Endothelial cell of umbilical vein (primary cell): ENCODE measurements at regions not wholly inside any gene's neighbourhood (a gene's known extent, or its start where the extent isn't known, plus 50 kb on each side); places are given as distances from the start of the nearest gene placed in this dataset.

Source experiments
- BruUV-seq: library from RNA; stranded (reverse); fragments of 400-500 nt; replicated peaks from 2 replicates; lab custom pipeline; 2021; lab: Mats Ljungman, UMichigan
- CTCF ChIA-PET: fragments of 300-600, 350-600 bp; sonication (Branson Sonifier 250); formaldehyde crosslinking; loops from one replicate; lab custom pipeline; 2021; ENCODE audit warnings: antibody characterized with exemption, inconsistent platforms; lab: Charles Lee
- POLR2A ChIA-PET: fragments of 300-600, 350-600 bp; sonication (Branson Sonifier 250); formaldehyde crosslinking; loops from one replicate; lab custom pipeline; 2021; ENCODE audit warnings: antibody characterized with exemption, inconsistent platforms; lab: Charles Lee
- DNase-seq: peaks from one replicate; pipeline ENCODE4 v3.0.0-alpha.2; 2011; ENCODE audit warnings: low read depth, low spot score
- FAIRE-seq: peaks from 2 replicates; lab custom pipeline; 2011; peaks lifted over from hg19 to GRCh38; lab: Jason Lieb, UNC
- H2AFZ ChIP-seq: 2 replicates; pipeline ENCODE4 v1.6.0; 2012; ENCODE audit warnings: low read depth, low read length, control low read depth, inconsistent platforms
- H3K27ac ChIP-seq: 2 replicates; pipeline ENCODE4 v1.5.1; 2011; ENCODE audit warnings: low read depth, mild to moderate bottlenecking, control low read depth, low read length, moderate library complexity; ENCODE audit not compliant: insufficient read depth
- H3K27me3 ChIP-seq, 2 experiments: 2 replicates each; pipeline versions ENCODE4 v1.6.0 to v1.6.1; 2011; ENCODE audit warnings: low read length in 2 of 2, mixed read lengths in 1 of 2; ENCODE audit not compliant: control insufficient read depth in 2 of 2, insufficient read depth in 2 of 2
- H3K36me3 ChIP-seq, 2 experiments: 2 replicates in 1 of 2; 3 replicates in 1 of 2; pipeline ENCODE4 v1.5.1; 2011; ENCODE audit warnings: low read length in 2 of 2, mild to moderate bottlenecking in 1 of 2, moderate library complexity in 1 of 2; ENCODE audit not compliant: control insufficient read depth in 2 of 2, insufficient read depth in 2 of 2; ENCODE audit errors: extremely low read depth in 1 of 2
- H3K4me1 ChIP-seq: 3 replicates; pipeline ENCODE4 v1.5.1; 2011; ENCODE audit warnings: mild to moderate bottlenecking, low read length; ENCODE audit not compliant: control insufficient read depth, insufficient read depth; ENCODE audit errors: extremely low read depth
- H3K4me2 ChIP-seq: 2 replicates; pipeline ENCODE4 v1.6.1; 2011; ENCODE audit warnings: low read length, control low read depth, mixed read lengths; ENCODE audit not compliant: insufficient read depth
- H3K4me3 ChIP-seq, 3 experiments: fragments of 200-600 bp in 1 of 3; sonication (generic), shearing (Covaris generic) in 1 of 3; replicated peaks in 1 of 3; 2 replicates each; pipeline ENCODE4 v1.5.1; 2011 to 2016; ENCODE audit warnings: control low read depth in 3 of 3, low read length in 3 of 3, mild to moderate bottlenecking in 2 of 3, inconsistent platforms in 1 of 3, low read depth in 1 of 3, moderate library complexity in 1 of 3; ENCODE audit not compliant: insufficient read depth in 1 of 3
- H3K79me2 ChIP-seq: 2 replicates; pipeline ENCODE4 v1.6.0; 2012; ENCODE audit warnings: low read length, inconsistent platforms; ENCODE audit not compliant: control insufficient read depth, insufficient read depth
- H3K9ac ChIP-seq: replicated peaks from 2 replicates; pipeline ENCODE3; 2011; ENCODE audit warnings: low read length, control low read depth; ENCODE audit not compliant: insufficient read depth; ENCODE audit errors: extremely low read depth
- H3K9me1 ChIP-seq: replicated peaks from 3 replicates; pipeline ENCODE4 v1.6.0; 2011; ENCODE audit warnings: mild to moderate bottlenecking, low read length; ENCODE audit not compliant: control insufficient read depth, insufficient read depth; ENCODE audit errors: extremely low read depth
- H3K9me3 ChIP-seq: replicated peaks from 2 replicates; pipeline ENCODE4 v1.5.1; 2012; ENCODE audit warnings: low read length, inconsistent platforms; ENCODE audit not compliant: control insufficient read depth, insufficient read depth
- H4K20me1 ChIP-seq: replicated peaks from 2 replicates; pipeline ENCODE3; 2011; ENCODE audit warnings: mild to moderate bottlenecking, low read length; ENCODE audit not compliant: control insufficient read depth, insufficient read depth; ENCODE audit errors: extremely low read depth
- CTCF ChIP-seq, 2 donors: IDR thresholded peaks; 1 replicate in 1 of 2; 2 replicates in 1 of 2; pipeline ENCODE4 v1.5.1; 2011; ENCODE audit warnings: low read length in 2 of 2, mild to moderate bottlenecking in 2 of 2, moderate library complexity in 2 of 2, control low read depth in 1 of 2, inconsistent platforms in 1 of 2, low read depth in 1 of 2; ENCODE audit not compliant: insufficient read depth in 1 of 2; ENCODE audit errors: extremely low read depth in 1 of 2
- EZH2 ChIP-seq: IDR thresholded peaks from 2 replicates; pipeline ENCODE4 v1.6.1; 2012; ENCODE audit warnings: borderline replicate concordance, low read depth, mild to moderate bottlenecking, moderate library complexity, low read length, inconsistent platforms; ENCODE audit not compliant: severe bottlenecking
- FOS ChIP-seq: IDR thresholded peaks from 2 replicates; pipeline ENCODE4 v1.6.1; 2011; ENCODE audit warnings: mild to moderate bottlenecking, low read length, moderate library complexity, borderline replicate concordance; ENCODE audit not compliant: insufficient read depth
- GATA2 ChIP-seq: IDR thresholded peaks from 2 replicates; pipeline ENCODE4 v1.7.0; 2011; ENCODE audit warnings: low read depth, mild to moderate bottlenecking, moderate library complexity, mixed read lengths, low read length; ENCODE audit not compliant: insufficient read length, insufficient read depth
- JUN ChIP-seq: IDR thresholded peaks from 2 replicates; pipeline ENCODE4 v1.6.1; 2011; ENCODE audit warnings: borderline replicate concordance, low read depth; ENCODE audit not compliant: insufficient read length, insufficient read depth
- MAX ChIP-seq: IDR thresholded peaks from 2 replicates; pipeline ENCODE4 v1.6.1; 2011; ENCODE audit not compliant: insufficient read depth, insufficient read length
- MYC ChIP-seq: IDR thresholded peaks from one replicate; pipeline ENCODE4 v1.6.1; 2011; ENCODE audit warnings: mild to moderate bottlenecking, low read depth, low read length
- POLR2A ChIP-seq: IDR thresholded peaks from 2 replicates; pipeline ENCODE4 v1.6.1; 2012; ENCODE audit warnings: low read depth, mild to moderate bottlenecking, control low read depth, low read length
- POLR2AphosphoS5 ChIP-seq: IDR thresholded peaks from 2 replicates; pipeline ENCODE4 v1.6.1; 2012; ENCODE audit warnings: low read depth, mild to moderate bottlenecking, control low read depth, low read length, moderate library complexity; ENCODE audit not compliant: insufficient read depth
- dilution Hi-C: fragments of 300-500 bp; cut with MboI; formaldehyde crosslinking; loops from one replicate; pipeline ENCODE4 v1.15.0; 2019; ENCODE audit warnings: low sequenced_read_pairs; ENCODE audit not compliant: extremely low pct_ligation_motif_present
- intact Hi-C: fragments of 100-400 bp; cut with micrococcal nuclease; formaldehyde crosslinking; loops from one replicate; pipeline ENCODE4 v1.10.0; 2022

GRCh38 chr17:77691216-77692085 is 267.1 kb upstream of the TNRC6C start:
- ChIA-PET CTCF (no interaction called here), POLR2A (no interaction called here)
- TF ChIP-seq POLR2A (no peak), JUN (no peak), CTCF (IDR thresholded peaks at IDR 0.05; ENCODE audit: extremely low read depth in 1 of 2, insufficient read depth in 1 of 2, low read depth in 1 of 2, low read length in 2 of 2) (no peak), FOS (no peak), GATA2 (no peak), POLR2AphosphoS5 (no peak), MYC (no peak), MAX (no peak), EZH2 (no peak)
- intact Hi-C loops (no loop called here), dilution Hi-C loops (no loop called here)
- no peaks in the 10 kb centered on the region for H3K9me3 ChIP-seq
- no peaks in the 10 kb centered on the region for H3K9me1 ChIP-seq
- H3K4me2 ChIP-seq = no peak overlapping the region
- no peaks in the 10 kb centered on the region for H3K79me2 ChIP-seq
- no peak overlapping the region for H3K27ac ChIP-seq
- BruUV-seq = no TSS peak
- no peak overlapping the region for H2AFZ ChIP-seq
- FAIRE-seq (no peak), DNase-seq (no peak)
- no peaks in the 10 kb centered on the region for H3K36me3 ChIP-seq
- H4K20me1 ChIP-seq = no peaks in the 10 kb centered on the region
- no peak overlapping the region for H3K4me3 ChIP-seq
- H3K9ac ChIP-seq = no peak overlapping the region
- peaks cover 14 to 17% of the 10 kb centered on the region in 2 experiments for H3K27me3 ChIP-seq
- H3K4me1 ChIP-seq = no peaks in the 10 kb centered on the region
